SK-N-SH (cell line): ENCODE measurements at regions not wholly inside any gene's neighbourhood (a gene's known extent, or its start where the extent isn't known, plus 50 kb on each side); places are given as distances from the start of the nearest gene placed in this dataset.

Experiments used
- CTCF ChIP-seq: fragments of 200-600 bp; sonication (generic); IDR thresholded peaks from 2 replicates; pipeline ENCODE4 v1.6.1; 2017; ENCODE audit warnings: antibody characterized with exemption, mild to moderate bottlenecking, moderate library complexity
- FOXJ3 ChIP-seq: sonication (generic); formaldehyde crosslinking; IDR thresholded peaks from 2 replicates; pipeline ENCODE4 v1.5.1; 2020; ENCODE audit warnings: mild to moderate bottlenecking, missing genetic modification reagents
- FOXM1 ChIP-seq: IDR thresholded peaks from 2 replicates; pipeline ENCODE4 v1.4.0; 2012; ENCODE audit warnings: low read depth, mild to moderate bottlenecking
- MXI1 ChIP-seq: IDR thresholded peaks from 2 replicates; pipeline ENCODE4 v1.6.1; 2012; ENCODE audit warnings: mild to moderate bottlenecking, low read depth, low read length, improper control_type of control experiment
- PBX3 ChIP-seq: IDR thresholded peaks from 2 replicates; pipeline ENCODE4; 2012
- RCOR1 ChIP-seq: fragments of 150-350 bp; IDR thresholded peaks from 2 replicates; pipeline ENCODE4 v1.6.1; 2017; ENCODE audit warnings: antibody characterized with exemption, low read length
- RFX5 ChIP-seq: IDR thresholded peaks from 2 replicates; pipeline ENCODE4 v1.6.1; 2012; ENCODE audit warnings: mild to moderate bottlenecking, improper control_type of control experiment, low read length
- TAF1 ChIP-seq: IDR thresholded peaks from 2 replicates; pipeline ENCODE4 v1.6.1; 2012; ENCODE audit warnings: low read depth, mild to moderate bottlenecking, low read length, moderate library complexity, borderline replicate concordance
- TEAD4 ChIP-seq: IDR thresholded peaks from 2 replicates; pipeline ENCODE4 v1.4.0; 2012; ENCODE audit warnings: mild to moderate bottlenecking, borderline replicate concordance; ENCODE audit not compliant: insufficient read depth
- ZBTB33 ChIP-seq: IDR thresholded peaks from 2 replicates; pipeline ENCODE4 v1.4.0; 2012; ENCODE audit warnings: low read depth, borderline replicate concordance

- no peak for TF ChIP-seq CTCF
- no peak for TF ChIP-seq FOXJ3 (CRISPR knock-in tag)
- no peak for TF ChIP-seq MXI1
- TF ChIP-seq FOXM1 = no peak
- TF ChIP-seq TEAD4 = no peak
- TF ChIP-seq RFX5 = no peak
- no peak for TF ChIP-seq TAF1
- TF ChIP-seq RCOR1 = no peak
- TF ChIP-seq PBX3 = no peak
- TF ChIP-seq ZBTB33 = no peak
Measured at GRCh38 chr2:117056376-117056748, 758.1 kb upstream of the DDX18 start.
